ENCODE measurements at regions not wholly inside any gene's neighbourhood (a gene's known extent, or its start where the extent isn't known, plus 50 kb on each side); places are given as distances from the start of the nearest gene placed in this dataset.
"Not testable (repeated sequence)": the region's sequence is repeated elsewhere in the genome, so short reads cannot be mapped to it uniquely, and the experiment has no call there.

GRCh38 chr5:174559566-174560090 is 164.8 kb upstream of the MSX2 start:
- H3K4me3 ChIP-seq (ENCODE audit: low read length, poor library complexity, severe bottlenecking): no peak overlapping the region
- H3K4me2 ChIP-seq (ENCODE audit: low read depth, low read length, poor library complexity, severe bottlenecking): no peak overlapping the region
- no peaks in the 10 kb centered on the region for H3K27me3 ChIP-seq (ENCODE audit: insufficient read depth, low read length, poor library complexity, severe bottlenecking)
- no peak overlapping the region for H3K9ac ChIP-seq (ENCODE audit: low read depth, low read length, poor library complexity, severe bottlenecking)
- no peaks in the 10 kb centered on the region for H3K9me2 ChIP-seq (replicated peaks; ENCODE audit: low read depth, low read length)
- no peak overlapping the region for H2AFZ ChIP-seq (ENCODE audit: low read length)
- H3K4me1 ChIP-seq (ENCODE audit: insufficient read depth, low read length, poor library complexity, severe bottlenecking): no peaks in the 10 kb centered on the region
- H4K20me1 ChIP-seq (ENCODE audit: insufficient read depth, low read length, poor library complexity, severe bottlenecking): no peaks in the 10 kb centered on the region
- no peaks in the 10 kb centered on the region for H3K36me3 ChIP-seq (ENCODE audit: insufficient read depth, low read length)
- TF ChIP-seq, protein P1, sequence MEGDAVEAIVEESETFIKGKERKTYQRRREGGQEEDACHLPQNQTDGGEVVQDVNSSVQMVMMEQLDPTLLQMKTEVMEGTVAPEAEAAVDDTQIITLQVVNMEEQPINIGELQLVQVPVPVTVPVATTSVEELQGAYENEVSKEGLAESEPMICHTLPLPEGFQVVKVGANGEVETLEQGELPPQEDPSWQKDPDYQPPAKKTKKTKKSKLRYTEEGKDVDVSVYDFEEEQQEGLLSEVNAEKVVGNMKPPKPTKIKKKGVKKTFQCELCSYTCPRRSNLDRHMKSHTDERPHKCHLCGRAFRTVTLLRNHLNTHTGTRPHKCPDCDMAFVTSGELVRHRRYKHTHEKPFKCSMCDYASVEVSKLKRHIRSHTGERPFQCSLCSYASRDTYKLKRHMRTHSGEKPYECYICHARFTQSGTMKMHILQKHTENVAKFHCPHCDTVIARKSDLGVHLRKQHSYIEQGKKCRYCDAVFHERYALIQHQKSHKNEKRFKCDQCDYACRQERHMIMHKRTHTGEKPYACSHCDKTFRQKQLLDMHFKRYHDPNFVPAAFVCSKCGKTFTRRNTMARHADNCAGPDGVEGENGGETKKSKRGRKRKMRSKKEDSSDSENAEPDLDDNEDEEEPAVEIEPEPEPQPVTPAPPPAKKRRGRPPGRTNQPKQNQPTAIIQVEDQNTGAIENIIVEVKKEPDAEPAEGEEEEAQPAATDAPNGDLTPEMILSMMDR (conservative IDR thresholded peaks at IDR 0.05; ENCODE audit: low read length): no peak
- H3F3A ChIP-seq (ENCODE audit: low read depth): no peaks in the 10 kb centered on the region
- H3K9me3 ChIP-seq (ENCODE audit: insufficient read depth, low read depth, low read length): no peaks in the 10 kb centered on the region
- no peaks in the 10 kb centered on the region for H3K79me2 ChIP-seq (ENCODE audit: insufficient read depth, low read length)

DNA sequence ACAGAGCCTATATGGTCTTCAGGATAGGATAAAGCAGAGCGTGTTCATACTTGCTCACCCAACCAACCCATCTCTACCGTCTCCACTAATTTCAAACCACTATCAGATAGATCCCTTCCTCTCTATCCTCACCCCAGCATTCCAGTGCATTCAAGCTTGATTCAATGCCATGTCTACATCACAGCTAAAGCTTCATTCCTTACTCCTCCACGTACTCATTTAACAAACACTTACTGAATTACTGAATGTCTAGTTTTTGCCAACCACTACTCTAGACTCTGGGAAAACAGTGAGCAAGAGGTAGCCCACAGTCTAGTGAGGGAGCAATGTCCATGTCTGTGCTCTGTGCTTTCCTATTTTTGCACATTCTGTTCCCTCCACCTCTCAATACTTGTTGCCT is 163.5 kb upstream of the MSX2 start:
- Histone ChIP-seq H4K20me1 (ENCODE audit: insufficient read depth, low read length, poor library complexity, severe bottlenecking) (no peaks in the 10 kb centered on the region), H3K4me2 (ENCODE audit: low read depth, low read length, poor library complexity, severe bottlenecking) (no peak overlapping the region), H3K27me3 (ENCODE audit: insufficient read depth, low read length, poor library complexity, severe bottlenecking) (no peaks in the 10 kb centered on the region), H2AFZ (ENCODE audit: low read length) (no peak overlapping the region), H3K9me3 (ENCODE audit: insufficient read depth, low read depth, low read length) (no peaks in the 10 kb centered on the region), H3K79me2 (ENCODE audit: insufficient read depth, low read length) (no peaks in the 10 kb centered on the region), H3K36me3 (ENCODE audit: insufficient read depth, low read length) (no peaks in the 10 kb centered on the region), H3K4me1 (ENCODE audit: insufficient read depth, low read length, poor library complexity, severe bottlenecking) (no peaks in the 10 kb centered on the region), H3K9ac (ENCODE audit: low read depth, low read length, poor library complexity, severe bottlenecking) (no peak overlapping the region), H3K4me3 (ENCODE audit: low read length, poor library complexity, severe bottlenecking) (no peak overlapping the region), H3K9me2 (replicated peaks; ENCODE audit: low read depth, low read length) (no peaks in the 10 kb centered on the region), H3F3A (ENCODE audit: low read depth) (no peaks in the 10 kb centered on the region)
- TF ChIP-seq, protein P1 (conservative IDR thresholded peaks at IDR 0.05; ENCODE audit: low read length): no peak

- not testable (repeated sequence) for H3K4me2 ChIP-seq (ENCODE audit: low read depth, low read length, poor library complexity, severe bottlenecking); H3K9ac ChIP-seq (ENCODE audit: low read depth, low read length, poor library complexity, severe bottlenecking); H2AFZ ChIP-seq (ENCODE audit: low read length); H3K9me2 ChIP-seq (replicated peaks; ENCODE audit: low read depth, low read length); H3K4me3 ChIP-seq (ENCODE audit: low read length, poor library complexity, severe bottlenecking); H3K9me3 ChIP-seq (ENCODE audit: insufficient read depth, low read depth, low read length); H3K36me3 ChIP-seq (ENCODE audit: insufficient read depth, low read length); H3K27me3 ChIP-seq (ENCODE audit: insufficient read depth, low read length, poor library complexity, severe bottlenecking); H3K79me2 ChIP-seq (ENCODE audit: insufficient read depth, low read length); H4K20me1 ChIP-seq (ENCODE audit: insufficient read depth, low read length, poor library complexity, severe bottlenecking); H3K4me1 ChIP-seq (ENCODE audit: insufficient read depth, low read length, poor library complexity, severe bottlenecking); H3F3A ChIP-seq (ENCODE audit: low read depth)
These were observed 161.3 kb upstream of the MSX2 start for GRCh38 chr5:174563040-174563439.

DNA sequence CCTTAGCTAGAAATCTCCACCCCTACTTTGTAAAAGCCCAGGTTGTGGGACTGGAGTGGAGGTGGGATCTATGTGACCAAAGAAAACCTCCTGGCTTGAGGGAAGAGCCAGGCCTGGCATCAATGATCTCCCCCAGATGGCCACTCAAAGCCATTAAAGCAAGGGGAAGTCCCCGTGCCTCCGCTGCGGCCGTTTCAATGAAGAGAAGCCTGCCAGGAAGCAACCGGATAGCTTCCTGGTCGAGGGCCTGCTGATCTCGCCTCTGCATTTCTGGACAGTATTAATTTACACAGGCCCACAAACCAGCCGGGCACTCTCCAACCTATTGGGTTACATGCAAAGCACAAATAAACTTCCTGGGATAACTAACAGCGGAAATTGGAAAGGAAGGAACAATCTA is 160.5 kb upstream of the MSX2 start:
- Histone ChIP-seq H3K9ac (ENCODE audit: low read depth, low read length, poor library complexity, severe bottlenecking) (no peak overlapping the region), H3K79me2 (ENCODE audit: insufficient read depth, low read length) (no peaks in the 10 kb centered on the region), H4K20me1 (ENCODE audit: insufficient read depth, low read length, poor library complexity, severe bottlenecking) (no peaks in the 10 kb centered on the region), H3K4me1 (ENCODE audit: insufficient read depth, low read length, poor library complexity, severe bottlenecking) (no peaks in the 10 kb centered on the region), H2AFZ (ENCODE audit: low read length) (no peak overlapping the region), H3K36me3 (ENCODE audit: insufficient read depth, low read length) (no peaks in the 10 kb centered on the region), H3F3A (ENCODE audit: low read depth) (no peaks in the 10 kb centered on the region), H3K9me3 (ENCODE audit: insufficient read depth, low read depth, low read length) (no peaks in the 10 kb centered on the region), H3K4me3 (ENCODE audit: low read length, poor library complexity, severe bottlenecking) (no peak overlapping the region), H3K9me2 (replicated peaks; ENCODE audit: low read depth, low read length) (no peaks in the 10 kb centered on the region), H3K27me3 (ENCODE audit: insufficient read depth, low read length, poor library complexity, severe bottlenecking) (no peaks in the 10 kb centered on the region), H3K4me2 (ENCODE audit: low read depth, low read length, poor library complexity, severe bottlenecking) (no peak overlapping the region)
- no peak for TF ChIP-seq EZH2phosphoT487 (IDR thresholded peaks at IDR 0.05; ENCODE audit: borderline replicate concordance)
- TF ChIP-seq, protein P1 (conservative IDR thresholded peaks at IDR 0.05; ENCODE audit: low read length): no peak

Measured in Loucy (cell line).